ENCODE measurements at regions not wholly inside any gene's neighbourhood (a gene's known extent, or its start where the extent isn't known, plus 50 kb on each side); places are given as distances from the start of the nearest gene placed in this dataset.

- DNase-seq: no peak
Measured at GRCh38 chr3:24596626-24597025, 102.0 kb upstream of the THRB start.

GRCh38 chr3:24598695-24599470, 104.2 kb upstream of the THRB start:
- DNase-seq: no peak

DNA sequence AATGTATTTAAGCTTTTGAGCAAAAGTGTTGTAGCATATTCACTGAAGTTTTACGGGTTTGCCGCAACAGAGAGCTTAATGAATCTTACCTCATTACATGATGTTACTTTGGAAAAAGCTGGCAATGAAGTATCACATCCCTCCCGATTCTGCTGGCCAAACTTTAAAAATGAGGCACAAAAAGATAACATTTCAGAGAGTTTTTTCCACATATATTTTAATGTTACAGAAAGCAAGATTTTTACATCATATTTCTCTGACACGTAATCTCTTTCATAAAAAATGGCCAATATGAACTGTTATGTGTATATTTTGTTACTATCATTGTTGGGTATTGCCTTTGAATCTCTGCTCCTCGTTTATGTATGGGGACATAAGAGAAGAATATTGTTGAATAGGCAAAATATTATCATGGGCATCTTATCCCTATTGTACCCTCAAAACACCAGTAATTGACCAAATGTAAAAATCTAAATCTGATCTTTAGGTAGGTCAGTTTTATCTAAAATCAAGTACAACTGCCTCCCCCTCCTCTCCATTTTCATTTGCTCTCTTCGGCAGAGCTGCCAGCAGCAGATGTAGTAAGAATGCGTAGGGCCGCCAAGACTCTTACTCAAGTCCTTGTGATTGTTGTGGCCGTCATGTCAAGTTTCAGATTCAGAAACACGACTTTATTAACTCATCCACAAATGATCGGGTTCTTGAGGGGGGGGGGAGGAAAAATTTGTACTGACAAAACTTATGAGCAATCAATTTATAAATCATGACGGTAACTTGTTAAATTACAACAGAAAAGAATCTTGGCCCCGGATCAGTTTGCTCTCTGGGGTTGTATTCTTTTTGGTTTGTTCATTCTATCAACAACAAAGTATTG, 106.7 kb upstream of the THRB start:
- no peak for DNase-seq

GRCh38 chr3:24604215-24604614, 109.6 kb upstream of the THRB start:
- DNase-seq: no peak

DNA sequence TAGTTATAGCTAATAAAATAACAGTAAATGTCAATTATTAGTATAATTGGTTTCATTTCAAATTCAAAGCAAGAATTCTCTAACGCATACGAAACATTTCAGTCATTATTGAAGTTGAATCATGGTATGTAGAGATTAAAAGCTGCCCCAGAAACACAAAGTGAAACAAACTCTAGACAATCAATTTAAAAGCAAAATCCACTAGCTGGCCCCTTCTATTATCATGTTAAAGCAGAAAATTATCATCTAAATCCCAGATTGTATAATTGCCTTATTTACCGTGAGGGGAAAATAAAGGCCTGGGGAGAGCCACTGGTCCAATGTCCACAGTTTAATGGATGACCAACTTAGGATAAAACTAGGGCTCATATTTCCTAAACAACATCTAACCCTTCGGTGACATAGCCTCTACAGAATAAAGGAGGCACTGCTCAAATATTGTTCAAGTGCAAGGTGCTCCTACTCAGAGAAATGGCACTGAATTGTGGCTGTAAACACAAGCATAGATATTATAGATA, 110.9 kb upstream of the THRB start:
- DNase-seq: no peak

DNA sequence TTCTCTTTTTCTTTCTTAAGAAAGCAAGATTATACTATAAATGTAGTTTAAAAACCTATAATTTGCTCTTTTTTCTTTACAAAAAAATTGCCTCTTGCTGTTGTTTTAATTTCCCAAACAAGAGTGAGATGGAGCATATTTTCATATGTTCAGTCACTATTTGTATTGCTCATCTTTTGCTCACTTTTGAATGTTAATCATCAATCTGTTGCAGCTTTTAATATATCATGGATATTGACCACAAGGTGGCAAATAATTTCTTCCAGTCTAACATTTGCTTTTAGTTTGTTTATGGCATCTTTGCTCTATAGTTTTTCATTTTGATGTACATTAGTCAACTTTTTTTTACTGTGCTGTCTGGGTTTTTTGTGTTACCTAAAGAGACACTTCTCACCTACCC, 112.6 kb upstream of the THRB start:
- no peak for DNase-seq

GRCh38 chr3:24608701-24609390, 114.2 kb upstream of the THRB start:
- DNase-seq: no peak

GRCh38 chr3:24614359-24614758, 119.7 kb upstream of the THRB start:
- DNase-seq: no peak

- DNase-seq: no peak
Measured at GRCh38 chr3:24615177-24615576, 120.5 kb upstream of the THRB start.

DNA sequence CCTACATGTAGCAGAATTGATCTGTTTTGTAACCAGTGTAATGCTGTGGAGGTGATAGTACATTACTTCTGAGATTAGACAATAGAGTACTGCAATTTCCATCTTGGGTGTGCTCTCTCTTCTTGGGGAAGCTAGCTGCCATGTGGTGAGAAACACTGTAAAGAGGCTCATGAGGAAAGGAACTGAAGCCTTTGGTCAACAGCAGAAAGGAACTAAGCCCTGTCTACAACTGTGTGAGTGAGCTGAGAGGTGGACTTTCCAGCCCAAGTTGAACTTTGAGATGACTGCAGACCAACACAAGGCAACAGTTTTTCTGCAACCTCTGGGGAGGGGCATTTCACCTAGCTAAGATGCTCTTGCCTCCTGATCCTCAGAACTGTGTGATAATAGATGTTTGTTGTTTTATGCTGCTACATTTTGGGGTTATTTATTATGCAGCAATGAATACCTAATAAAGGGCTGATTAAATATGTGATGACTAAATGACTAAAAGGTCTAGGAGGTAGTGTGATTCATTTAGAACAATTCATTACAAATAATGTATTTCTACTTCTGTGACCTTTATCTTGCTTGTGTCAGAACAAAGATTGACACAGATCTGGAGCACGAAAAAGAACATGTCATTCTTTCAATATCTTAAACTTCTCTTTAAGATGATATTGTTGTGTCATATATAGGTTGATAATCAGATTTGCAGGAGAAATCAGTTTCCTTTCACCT, 121.6 kb upstream of the THRB start:
- DNase-seq: no peak

DNA sequence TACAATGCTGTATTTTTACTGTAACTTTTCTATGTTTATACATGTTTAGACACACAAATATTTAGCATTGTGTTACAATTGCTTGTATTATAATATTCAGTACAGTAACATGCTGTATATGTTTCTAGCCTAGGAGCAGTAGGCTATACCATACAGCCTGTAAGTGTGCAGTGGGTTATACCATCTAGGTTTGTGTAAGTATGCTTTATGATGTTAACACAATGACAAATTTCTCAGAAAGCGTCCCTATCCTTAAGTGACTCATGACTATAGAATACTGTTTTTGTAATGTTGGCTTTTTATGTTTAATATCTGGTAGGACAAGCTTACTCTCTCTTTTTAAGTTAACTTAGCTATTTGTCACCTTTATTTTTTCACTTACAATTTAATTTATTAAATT, 127.5 kb upstream of the THRB start:
- DNase-seq: no peak

DNA sequence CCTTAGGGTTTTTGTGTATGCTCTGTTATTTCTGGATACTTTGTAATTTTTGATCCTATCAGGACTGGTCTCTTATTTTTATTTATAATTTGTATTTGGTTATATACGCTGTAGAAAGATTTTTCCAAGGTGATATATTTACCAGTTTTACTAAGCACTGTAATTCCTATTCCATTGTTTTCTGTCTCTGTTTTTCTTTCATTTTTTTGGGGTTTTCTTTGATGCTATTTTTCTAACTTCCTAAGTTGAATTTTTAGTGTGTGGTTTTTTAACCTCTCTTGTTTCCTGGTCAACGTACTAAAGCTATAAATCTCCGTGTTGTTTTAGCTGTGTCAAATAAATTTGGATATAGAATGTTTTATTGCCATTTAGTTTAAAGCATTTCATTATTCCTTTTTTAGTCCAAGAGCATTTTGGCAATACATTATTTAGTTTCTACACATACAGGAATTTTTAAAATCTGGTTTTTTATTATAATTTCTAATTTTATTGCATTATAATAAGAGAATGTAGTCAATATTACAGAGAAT, 128.1 kb upstream of the THRB start:
- DNase-seq: no peak

- DNase-seq: no peak
Measured at GRCh38 chr3:24623657-24624056, 129.0 kb upstream of the THRB start.

DNA sequence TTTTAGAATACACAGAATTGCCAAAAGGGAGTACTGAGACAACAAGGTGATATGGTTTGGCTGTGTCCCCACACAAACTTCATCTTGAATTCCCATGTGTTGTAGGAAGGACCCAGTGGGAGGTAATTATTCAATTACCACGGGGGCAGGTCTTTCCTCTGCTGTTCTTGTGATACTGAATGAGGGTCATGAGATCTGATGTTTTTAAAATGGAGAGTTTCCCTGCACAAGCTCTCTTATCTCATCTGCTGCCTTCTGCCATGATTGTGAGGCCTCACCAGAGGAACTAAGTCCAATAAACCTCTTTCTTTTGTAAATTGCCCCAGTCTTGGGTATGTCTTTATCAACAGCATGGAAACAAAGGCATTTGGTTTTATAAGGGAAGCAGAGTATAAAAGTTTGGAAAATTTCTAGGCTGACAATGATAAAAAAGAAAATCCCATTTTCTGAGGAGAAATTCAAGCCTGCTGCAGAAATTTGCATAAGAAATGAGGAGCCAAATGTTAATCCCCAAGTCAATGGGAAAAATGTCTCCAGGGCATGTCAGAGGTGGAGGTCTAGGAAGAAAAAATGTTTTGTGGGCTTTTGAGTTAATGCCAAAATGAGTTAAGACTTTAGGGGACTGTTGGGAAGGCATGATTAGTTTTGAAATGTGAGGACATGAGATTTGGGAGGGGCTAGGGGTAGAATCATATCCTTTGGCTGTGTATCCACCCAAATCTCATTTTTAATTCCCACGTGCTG, 130.5 kb upstream of the THRB start:
- DNase-seq: no peak

- DNase-seq: no peak
Measured at GRCh38 chr3:24628523-24629258, 134.0 kb upstream of the THRB start.

DNA sequence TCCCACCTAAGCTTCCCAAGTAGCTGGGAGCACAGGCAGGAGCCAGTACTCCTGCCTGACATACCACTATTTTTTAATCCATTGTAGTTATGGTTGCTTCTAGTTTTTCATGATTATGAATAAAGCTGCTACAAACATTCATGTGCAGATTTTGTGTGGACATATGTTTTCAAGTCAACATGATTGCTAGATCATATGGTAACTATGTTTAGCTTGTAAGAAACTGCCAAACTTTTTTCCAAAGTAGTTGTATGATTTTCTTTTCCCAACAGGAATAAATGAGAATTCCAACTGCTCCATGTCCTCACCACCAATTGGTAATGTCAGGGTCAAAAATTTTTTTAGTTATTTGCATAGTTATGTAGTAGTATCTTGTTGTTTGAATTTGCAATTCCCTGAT, 136.8 kb upstream of the THRB start:
- no peak for DNase-seq

GRCh38 chr3:24639061-24639460, 144.4 kb upstream of the THRB start:
- DNase-seq: no peak

DNA sequence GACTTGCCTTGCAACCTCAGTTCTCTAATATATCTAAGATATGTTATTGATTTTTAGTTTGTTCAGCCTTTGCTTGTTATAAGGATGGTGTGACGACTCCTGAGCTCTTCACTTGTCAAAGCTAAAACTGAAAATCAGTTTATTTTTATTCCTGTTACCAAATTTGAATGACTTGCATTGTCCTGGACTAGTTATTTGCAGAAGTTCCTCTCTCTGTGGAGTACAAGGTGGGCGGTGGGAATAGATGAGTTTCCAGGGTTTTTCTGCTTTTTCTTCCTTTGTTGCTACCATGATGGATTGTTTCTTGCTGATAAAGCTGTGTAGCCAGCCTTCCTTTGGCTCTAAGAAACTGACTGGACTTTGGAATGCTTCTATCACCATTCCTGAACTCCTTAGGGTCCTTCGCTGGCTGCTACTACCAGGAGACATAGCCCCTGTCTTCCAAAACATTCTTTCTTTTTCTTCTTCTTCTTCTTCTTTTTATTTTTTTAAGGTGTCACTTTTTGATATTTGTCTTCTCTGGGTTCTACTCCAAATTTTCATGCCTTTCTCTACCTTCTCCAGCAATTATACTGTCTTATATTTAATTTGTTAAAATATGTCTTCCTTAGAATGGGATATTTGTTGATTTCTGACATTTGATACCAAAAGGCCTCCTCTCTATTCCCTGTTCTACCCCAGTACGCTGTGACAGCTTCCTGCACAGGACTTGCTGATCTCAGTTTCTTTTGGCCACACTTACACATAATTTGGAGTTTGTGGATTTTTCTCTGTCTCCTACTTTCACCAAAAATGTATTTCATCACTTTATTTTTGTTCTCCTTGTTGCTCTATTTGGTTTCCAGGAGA, 145.1 kb upstream of the THRB start:
- DNase-seq: no peak

- no peak for DNase-seq
Measured at GRCh38 chr3:24640330-24640877, 145.8 kb upstream of the THRB start.

Measured in hindlimb muscle (tissue), 1 donor.